ENCODE measurements at regions not wholly inside any gene's neighbourhood (a gene's known extent, or its start where the extent isn't known, plus 50 kb on each side); places are given as distances from the start of the nearest gene placed in this dataset.

- TF ChIP-seq GABPA (IDR thresholded peaks at IDR 0.05; ENCODE audit: borderline replicate concordance, insufficient read depth, low read length) (no peak), SUZ12 (IDR thresholded peaks at IDR 0.05; ENCODE audit: low read length) (no peak), ZNF274 (IDR thresholded peaks at IDR 0.05; ENCODE audit: borderline replicate concordance, extremely low read depth, low read length) (no peak), EP300 (IDR thresholded peaks at IDR 0.05; ENCODE audit: borderline replicate concordance in 1 of 2, low read depth in 2 of 2, low read length in 2 of 2) (no peak), POLR2AphosphoS5 (IDR thresholded peaks at IDR 0.05; ENCODE audit: low read depth, low read length) (no peak), GTF2F1 (IDR thresholded peaks at IDR 0.05; ENCODE audit: borderline replicate concordance, low read depth, low read length) (no peak), TCF12 (IDR thresholded peaks at IDR 0.05; ENCODE audit: low read depth, low read length) (no peak)
These were observed 306.4 kb upstream of the ZNF32 start (continued) for GRCh38 chr10:43955002-43955596.

Data from H1 (cell line).